DND-41 (cell line): ENCODE measurements at regions not wholly inside any gene's neighbourhood (a gene's known extent, or its start where the extent isn't known, plus 50 kb on each side); places are given as distances from the start of the nearest gene placed in this dataset.

ENCODE experiments used
- ATAC-seq: fragments of 200-7000 bp; cut with Tn5 transposase; 3 replicates; pipeline ENCODE4 v1.9.1; 2021; ENCODE audit warnings: low read depth; ENCODE audit not compliant: insufficient read depth
- DNase-seq: peaks from one replicate; pipeline ENCODE4 v3.0.0-alpha.2; 2020
- H2AFZ ChIP-seq: 2 replicates; pipeline ENCODE4 v1.6.0; 2012; ENCODE audit warnings: low read depth, low read length
- H3K27ac ChIP-seq: 2 replicates; pipeline ENCODE4 v1.5.1; 2012; ENCODE audit warnings: low read length, inconsistent platforms
- H3K27me3 ChIP-seq: fragments of 200-600 bp; sonication (generic); 2 replicates; pipeline ENCODE4 v1.6.0; 2012; ENCODE audit warnings: low read length, mild to moderate bottlenecking, inconsistent platforms; ENCODE audit not compliant: insufficient read depth, poor library complexity
- H3K36me3 ChIP-seq: 2 replicates; pipeline ENCODE4 v1.5.1; 2012; ENCODE audit warnings: low read length, inconsistent platforms; ENCODE audit not compliant: insufficient read depth
- H3K4me1 ChIP-seq: 2 replicates; pipeline ENCODE4 v1.5.1; 2012; ENCODE audit warnings: mild to moderate bottlenecking, low read length; ENCODE audit not compliant: insufficient read depth
- H3K4me2 ChIP-seq: 2 replicates; pipeline ENCODE4 v1.6.0; 2012; ENCODE audit warnings: mild to moderate bottlenecking, moderate library complexity, low read length, inconsistent platforms; ENCODE audit not compliant: insufficient read depth
- H3K4me3 ChIP-seq, 2 experiments: fragments of 200-600 bp in 1 of 2; shearing (Covaris generic) in 1 of 2; 2 replicates each; pipeline ENCODE4 v1.5.1; 2012 to 2016; ENCODE audit warnings: inconsistent platforms in 2 of 2, low read length in 2 of 2, mild to moderate bottlenecking in 2 of 2, low read depth in 1 of 2, moderate library complexity in 1 of 2
- H3K79me2 ChIP-seq: 2 replicates; pipeline ENCODE4 v1.6.0; 2012; ENCODE audit warnings: low read length, inconsistent platforms; ENCODE audit not compliant: insufficient read depth
- H3K9ac ChIP-seq: 2 replicates; pipeline ENCODE4 v1.6.0; 2012; ENCODE audit warnings: low read depth, mild to moderate bottlenecking, inconsistent platforms, low read length, moderate library complexity
- H3K9me3 ChIP-seq: 2 replicates; pipeline ENCODE4 v1.5.1; 2012; ENCODE audit warnings: low read length, moderate library complexity, mild to moderate bottlenecking, inconsistent platforms; ENCODE audit not compliant: insufficient read depth, severe bottlenecking
- H4K20me1 ChIP-seq: 2 replicates; pipeline ENCODE4 v1.6.0; 2012; ENCODE audit warnings: low read length; ENCODE audit not compliant: insufficient read depth
- CTCF ChIP-seq: IDR thresholded peaks from 2 replicates; pipeline ENCODE4 v1.5.1; 2012; ENCODE audit warnings: borderline replicate concordance, low read length, moderate library complexity, mild to moderate bottlenecking; ENCODE audit not compliant: poor library complexity, severe bottlenecking; ENCODE audit errors: extremely low read depth
- EZH2 ChIP-seq: IDR thresholded peaks from 3 replicates; pipeline ENCODE4 v1.6.1; 2012; ENCODE audit warnings: borderline replicate concordance, low read depth, mild to moderate bottlenecking, moderate library complexity, low read length, inconsistent platforms; ENCODE audit not compliant: severe bottlenecking

- TF ChIP-seq CTCF (no peak), EZH2 (no peak)
- Histone ChIP-seq H3K27me3 (no peaks in the 10 kb centered on the region), H2AFZ (no peak overlapping the region), H3K4me3 (no peak overlapping the region), H3K9me3 (no peaks in the 10 kb centered on the region), H4K20me1 (no peaks in the 10 kb centered on the region), H3K27ac (no peak overlapping the region), H3K79me2 (no peaks in the 10 kb centered on the region), H3K9ac (no peak overlapping the region), H3K4me2 (no peak overlapping the region), H3K4me1 (no peaks in the 10 kb centered on the region), H3K36me3 (no peaks in the 10 kb centered on the region)
- ATAC-seq = no peak
- no peak for DNase-seq
These were observed 102.4 kb upstream of the CSNK1A1L start for GRCh38 chr13:37207691-37208451.

GRCh38 chr13:37202264-37202663 is 96.8 kb upstream of the CSNK1A1L start:
- DNase-seq (no peak), ATAC-seq (no peak)
- H3K79me2 ChIP-seq = no peaks in the 10 kb centered on the region
- no peak overlapping the region for H3K4me3 ChIP-seq
- no peak overlapping the region for H3K9ac ChIP-seq
- H3K4me1 ChIP-seq = no peaks in the 10 kb centered on the region
- no peak overlapping the region for H3K27ac ChIP-seq
- H3K27me3 ChIP-seq = no peaks in the 10 kb centered on the region
- TF ChIP-seq CTCF (no peak), EZH2 (no peak)
- no peaks in the 10 kb centered on the region for H3K9me3 ChIP-seq
- no peaks in the 10 kb centered on the region for H4K20me1 ChIP-seq
- H3K4me2 ChIP-seq = no peak overlapping the region
- H2AFZ ChIP-seq = no peak overlapping the region
- H3K36me3 ChIP-seq = no peaks in the 10 kb centered on the region

GRCh38 chr13:37201081-37201480 is 95.6 kb upstream of the CSNK1A1L start:
- Histone ChIP-seq H3K4me3 (no peak overlapping the region), H3K9ac (no peak overlapping the region), H3K9me3 (no peaks in the 10 kb centered on the region), H3K27ac (no peak overlapping the region), H3K79me2 (no peaks in the 10 kb centered on the region), H3K27me3 (no peaks in the 10 kb centered on the region), H3K4me2 (no peak overlapping the region), H3K36me3 (no peaks in the 10 kb centered on the region), H4K20me1 (no peaks in the 10 kb centered on the region), H3K4me1 (no peaks in the 10 kb centered on the region), H2AFZ (no peak overlapping the region)
- TF ChIP-seq EZH2 (no peak), CTCF (no peak)
- ATAC-seq (no peak), DNase-seq (no peak)

GRCh38 chr13:37198629-37199028 is 93.2 kb upstream of the CSNK1A1L start:
- H2AFZ ChIP-seq = no peak overlapping the region
- no peaks in the 10 kb centered on the region for H3K27me3 ChIP-seq
- no peak overlapping the region for H3K4me3 ChIP-seq
- no peaks in the 10 kb centered on the region for H3K79me2 ChIP-seq
- H3K4me1 ChIP-seq = no peaks in the 10 kb centered on the region
- no peak overlapping the region for H3K4me2 ChIP-seq
- no peaks in the 10 kb centered on the region for H3K36me3 ChIP-seq
- no peak for ATAC-seq
- H3K9ac ChIP-seq = no peak overlapping the region
- H4K20me1 ChIP-seq = no peaks in the 10 kb centered on the region
- no peaks in the 10 kb centered on the region for H3K9me3 ChIP-seq
- no peak for DNase-seq
- TF ChIP-seq EZH2 = no peak
- no peak overlapping the region for H3K27ac ChIP-seq
